HS-5 (cell line): ENCODE measurements at regions not wholly inside any gene's neighbourhood (a gene's known extent, or its start where the extent isn't known, plus 50 kb on each side); places are given as distances from the start of the nearest gene placed in this dataset.

ENCODE experiments used
- DNase-seq: peaks from one replicate; pipeline ENCODE4 v3.0.0-alpha.2; 2012; ENCODE audit warnings: low read depth

DNA sequence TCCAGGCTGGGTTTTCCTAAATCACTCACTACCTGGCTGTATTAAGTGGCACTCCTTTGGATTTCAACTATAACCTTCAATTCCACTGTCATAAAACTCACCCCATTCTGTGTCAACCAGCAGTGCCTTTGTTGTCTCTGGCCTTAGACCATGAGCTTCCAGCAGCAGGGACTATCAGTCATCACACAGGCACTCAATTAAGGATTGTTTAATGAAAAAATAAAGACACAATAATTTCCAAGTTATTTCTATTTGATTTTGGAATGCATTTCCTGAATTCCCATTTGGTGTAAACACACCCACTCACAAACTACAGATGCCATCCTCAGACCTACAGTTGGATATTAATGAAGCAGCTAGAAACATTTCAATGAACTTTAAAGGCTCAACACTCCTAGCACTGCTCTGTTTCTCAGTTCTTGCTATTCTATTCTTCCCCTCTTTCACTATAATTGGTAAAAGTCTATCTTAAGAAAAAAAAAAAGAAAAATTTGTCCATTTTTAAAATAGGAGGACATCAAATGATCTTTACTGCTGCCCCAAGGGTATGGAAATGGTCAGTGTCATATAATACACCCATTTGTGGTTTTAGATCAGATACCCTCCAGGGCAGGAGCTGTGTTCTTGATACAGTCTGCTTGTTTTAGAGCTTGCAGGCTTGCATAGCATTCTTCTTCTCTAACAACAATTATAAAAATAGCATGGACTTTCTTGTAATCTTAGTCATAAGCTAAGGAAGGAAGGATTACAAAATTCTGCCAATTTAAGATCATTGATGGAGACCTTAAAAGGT, 156.4 kb downstream of the PTGER3 start:
- no peak for DNase-seq

DNA sequence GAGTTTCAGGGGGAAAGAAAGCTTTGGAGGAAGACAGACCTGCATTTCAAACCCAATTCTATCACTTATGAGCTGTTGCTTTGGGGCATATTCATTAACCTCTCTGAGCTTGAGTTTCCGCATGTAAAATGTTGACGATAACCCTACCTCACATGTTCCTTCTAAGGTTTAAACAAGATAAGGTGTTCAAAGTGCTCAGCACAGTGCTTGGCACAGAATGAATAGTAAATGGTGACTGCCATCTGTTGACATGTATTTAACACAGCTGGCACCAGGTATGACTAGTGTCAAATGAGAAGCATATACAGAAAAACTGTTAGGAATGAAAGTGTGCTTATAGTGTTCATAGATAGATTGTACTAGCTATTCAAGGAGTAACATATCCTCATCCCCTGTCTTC, 155.5 kb downstream of the PTGER3 start:
- no peak for DNase-seq

DNA sequence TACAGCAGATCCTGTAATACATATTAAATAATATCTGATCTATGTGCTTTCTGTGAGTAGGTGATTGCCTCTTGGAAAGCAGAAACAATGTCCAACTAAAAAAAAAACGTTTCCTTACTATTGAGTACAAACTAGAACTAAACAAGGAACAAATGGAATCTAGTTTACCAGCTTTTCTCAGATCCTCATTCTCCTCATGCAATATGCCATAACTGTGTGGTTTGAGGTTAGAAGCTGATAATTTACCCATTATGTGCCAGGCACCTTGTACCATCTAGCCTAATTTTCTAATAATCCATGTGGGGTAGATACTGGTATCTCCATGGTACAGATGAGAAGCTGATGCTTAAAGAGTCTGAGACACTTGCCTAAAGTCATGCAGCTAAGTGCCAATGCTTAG, 154.7 kb downstream of the PTGER3 start:
- DNase-seq, result no peak

DNA sequence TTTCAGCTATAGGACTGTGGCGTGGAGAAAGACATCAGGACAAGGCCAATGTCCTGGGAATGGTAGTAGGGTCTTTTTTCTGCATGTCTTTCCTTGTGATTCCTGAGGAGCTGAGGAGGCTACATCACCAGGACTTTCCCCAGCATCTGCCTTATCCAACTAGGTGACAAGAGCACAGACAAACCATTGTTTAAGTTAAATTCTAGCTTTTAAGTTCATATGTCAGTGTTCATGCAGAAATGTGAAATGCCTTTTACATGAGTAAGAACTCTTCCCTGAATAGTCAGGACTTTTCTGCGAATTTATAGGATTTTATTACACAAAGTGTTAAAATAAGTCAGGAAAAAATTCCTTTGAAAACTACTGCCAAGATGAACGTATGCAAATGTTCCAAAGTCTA, 154.2 kb downstream of the PTGER3 start:
- peak; percentile 9 for DNase-seq

DNA sequence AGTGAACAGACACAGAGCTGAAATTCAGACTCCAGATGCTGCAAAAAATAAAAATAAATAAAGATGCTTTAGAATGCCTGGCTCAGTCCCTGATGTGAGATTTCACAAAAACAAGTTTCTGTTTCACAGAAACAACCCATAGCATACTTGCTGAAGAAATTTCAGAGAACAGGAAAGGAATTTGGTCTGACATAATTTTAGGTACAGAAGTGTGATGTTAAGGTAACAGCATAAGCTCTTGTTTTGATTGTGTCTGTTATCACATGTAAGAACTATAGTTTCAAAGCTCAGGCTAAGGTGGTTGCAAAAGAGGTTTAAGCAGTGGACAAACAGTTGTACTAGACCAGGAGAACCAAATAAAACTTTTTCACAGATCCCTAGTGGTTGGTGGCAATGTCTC, 152.1 kb downstream of the PTGER3 start:
- DNase-seq, result no peak

DNA sequence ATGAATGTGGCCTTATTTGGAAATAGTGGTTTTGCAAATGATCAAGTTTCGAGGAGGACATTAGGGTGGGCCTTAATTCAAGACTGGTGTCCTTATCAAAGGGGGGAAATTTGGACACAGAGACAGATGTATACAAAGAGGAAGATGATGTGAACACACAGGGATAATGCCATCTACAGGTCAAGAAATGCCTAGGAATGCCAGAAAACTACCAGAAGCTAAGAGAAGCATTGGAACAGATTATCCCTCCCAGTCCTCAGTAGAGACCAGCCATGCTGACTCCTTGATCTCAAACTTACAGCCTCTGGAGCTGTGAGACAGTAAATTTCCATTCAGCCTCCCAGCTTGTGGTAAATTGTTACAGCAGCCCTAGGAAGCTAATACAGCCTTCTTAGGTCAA, 151.4 kb downstream of the PTGER3 start:
- no peak for DNase-seq

DNA sequence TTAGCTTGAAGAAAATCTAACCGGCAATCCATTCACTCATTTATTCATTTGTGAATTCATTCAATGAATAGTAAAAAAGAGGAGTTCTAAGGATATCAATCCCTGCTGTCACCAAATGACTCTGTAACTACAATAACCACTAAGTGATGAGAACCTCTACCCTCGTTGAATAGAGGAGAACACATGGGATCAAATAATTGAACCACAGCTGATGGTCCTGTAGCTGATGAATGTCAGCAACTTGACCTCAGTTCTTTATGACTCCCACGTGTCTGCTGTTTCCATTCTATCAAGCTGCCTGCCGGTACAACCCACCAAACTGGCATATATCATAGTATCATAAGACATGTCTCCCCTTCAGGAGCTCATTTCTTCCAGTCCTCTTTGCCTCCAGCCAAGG, 150.3 kb downstream of the PTGER3 start:
- no peak for DNase-seq

DNA sequence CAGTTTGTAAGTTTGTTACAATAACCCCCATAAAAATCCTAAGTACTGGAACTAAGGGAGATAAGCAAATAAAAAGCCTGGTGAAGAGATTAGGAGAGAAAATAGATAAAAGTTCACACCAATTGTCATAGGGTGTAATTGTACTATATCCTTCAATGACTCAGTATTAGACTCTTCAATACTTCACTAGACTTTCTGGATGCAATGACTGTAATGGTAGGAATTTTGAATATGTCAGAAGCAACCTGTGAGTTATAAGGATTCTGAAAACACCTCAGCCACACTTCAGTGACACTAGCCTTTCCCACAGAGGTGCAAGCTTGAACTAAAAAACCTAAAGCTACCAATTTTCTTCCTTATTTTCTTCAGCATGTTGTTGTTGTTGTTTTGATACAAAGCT, 147.9 kb downstream of the PTGER3 start:
- DNase-seq, result no peak

DNA sequence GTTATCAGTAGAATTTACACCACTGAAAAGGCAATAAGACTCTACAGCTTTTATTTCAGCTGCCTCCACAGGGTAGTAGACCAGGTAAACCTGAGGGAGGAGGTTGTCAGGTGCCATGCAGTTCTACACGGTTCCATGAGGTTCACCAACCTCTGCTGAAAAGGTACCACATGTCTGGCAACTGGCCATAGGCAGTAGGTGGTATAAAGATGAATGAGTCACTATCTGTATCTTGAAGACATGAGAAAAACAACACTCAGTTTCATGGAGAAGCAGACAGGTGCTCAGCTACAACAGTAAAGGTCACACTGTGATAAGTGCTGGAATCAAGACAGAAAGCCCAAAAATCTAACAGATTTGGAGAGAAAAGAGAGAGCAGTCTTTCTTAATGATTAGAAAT, 145.4 kb downstream of the PTGER3 start:
- no peak for DNase-seq

DNA sequence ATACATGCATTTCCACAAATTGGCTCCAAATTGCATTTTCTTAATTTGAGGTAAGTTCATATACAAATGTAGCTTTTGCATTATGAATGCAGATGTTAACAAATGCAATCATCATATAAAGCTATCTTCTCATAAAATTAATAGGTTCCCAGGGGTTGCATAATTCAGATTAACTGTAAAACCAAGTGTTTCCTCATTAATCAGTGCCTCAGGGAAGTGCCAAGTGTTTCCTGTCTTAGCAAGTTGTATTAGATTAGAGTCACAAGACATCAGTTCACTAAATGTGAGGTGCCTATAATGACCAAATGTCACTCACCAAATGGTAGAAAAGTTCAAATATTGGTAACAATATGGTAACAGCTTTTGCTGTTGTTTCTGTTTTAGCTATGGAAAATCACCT, 140.8 kb downstream of the PTGER3 start:
- DNase-seq, result no peak

DNA sequence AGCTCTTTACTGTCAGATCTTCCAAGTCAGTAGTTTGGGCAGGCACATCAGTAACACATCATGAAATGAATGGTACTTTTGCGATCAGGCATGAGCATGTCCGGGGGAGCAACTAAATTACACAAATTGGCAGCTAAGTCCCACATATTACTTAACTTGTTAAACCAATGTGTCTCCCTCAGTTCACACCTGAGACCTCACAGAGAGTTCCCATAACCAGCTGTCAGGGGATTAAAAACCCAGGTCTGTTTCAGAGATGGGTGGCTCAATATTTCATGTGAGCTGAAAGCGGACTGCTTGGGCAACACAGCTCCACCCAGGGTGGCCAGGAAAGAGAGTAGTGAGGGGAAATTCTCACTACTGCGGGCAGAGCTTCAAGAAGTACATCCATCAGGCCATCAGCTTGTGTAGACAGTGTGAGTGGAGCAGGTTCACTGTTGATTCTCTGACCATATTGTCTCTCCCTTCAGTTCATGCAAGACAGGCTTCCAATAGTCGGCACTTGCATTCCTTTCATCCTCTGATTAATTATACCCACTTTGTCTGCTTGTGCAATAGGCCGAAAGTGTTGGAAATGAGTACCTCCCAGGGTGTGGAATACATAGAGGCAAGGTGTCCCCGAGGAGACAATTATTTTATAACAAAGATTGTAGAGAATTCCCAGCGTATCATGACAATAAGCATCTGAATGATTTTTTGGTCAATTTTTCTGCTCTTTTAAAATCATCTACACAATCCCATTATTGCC, 139.9 kb downstream of the PTGER3 start:
- DNase-seq, result no peak

DNA sequence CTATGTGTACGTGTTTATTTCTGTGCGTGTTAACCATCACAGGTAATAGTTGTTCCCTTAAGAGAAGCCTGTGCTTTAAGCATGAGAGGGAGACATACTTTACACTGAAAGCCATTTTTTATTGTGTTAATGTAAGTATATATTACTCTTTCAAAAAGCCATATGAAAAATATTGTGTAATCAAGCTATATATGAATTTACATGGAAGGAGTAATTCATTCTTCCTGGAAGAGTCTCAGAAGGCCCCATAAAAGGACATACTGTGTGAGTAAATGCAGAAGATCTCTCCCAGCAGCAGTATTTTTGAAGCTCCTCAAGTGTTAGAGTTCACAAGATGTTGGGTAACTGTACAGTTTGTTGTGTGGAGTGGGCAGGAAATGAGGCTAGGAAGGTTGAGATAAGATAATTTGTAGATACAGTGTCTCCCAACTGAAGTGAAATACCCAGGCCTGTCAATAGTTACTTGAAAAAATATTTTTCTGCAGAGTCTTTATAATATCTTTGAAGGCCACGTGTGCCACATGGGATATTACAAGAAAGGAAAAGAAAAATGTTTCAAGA, 138.3 kb downstream of the PTGER3 start:
- DNase-seq, result no peak

DNA sequence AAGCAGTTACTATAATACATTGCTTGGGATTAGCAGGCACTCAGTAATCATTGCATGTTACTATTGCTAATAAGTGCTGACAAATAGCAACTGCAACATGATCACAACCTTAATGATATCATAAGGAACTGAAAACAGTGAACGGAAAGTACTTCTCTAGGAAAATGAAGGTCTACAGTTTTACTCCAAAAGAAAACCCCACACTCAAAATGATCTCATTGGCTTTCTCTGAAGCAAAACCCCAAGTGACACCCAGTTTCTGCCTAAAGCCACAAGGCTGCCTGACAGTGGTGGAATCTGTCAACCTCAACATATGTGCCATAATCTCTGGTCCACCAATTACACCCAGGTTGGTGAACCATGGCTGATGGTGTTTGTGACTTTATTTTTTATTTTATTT, 137.6 kb downstream of the PTGER3 start:
- DNase-seq, result no peak

DNA sequence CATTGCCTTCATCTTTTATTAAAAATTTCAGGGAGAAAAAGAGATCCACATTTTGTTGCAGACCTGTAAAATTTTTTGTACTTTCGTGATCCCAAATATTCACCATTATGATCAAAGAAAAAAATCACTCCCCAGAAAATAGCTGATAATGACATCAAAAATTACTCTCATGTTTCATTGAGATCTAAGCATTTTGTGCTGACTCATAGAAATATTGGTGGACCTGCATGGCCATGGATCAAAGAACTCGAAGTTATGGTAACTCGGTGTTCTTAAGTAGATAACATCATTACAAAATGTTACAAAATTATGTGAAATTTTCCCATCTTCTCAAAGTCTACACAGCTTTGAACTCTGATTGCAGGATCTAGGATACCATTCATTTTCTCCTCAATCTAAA, 135.8 kb downstream of the PTGER3 start:
- no peak for DNase-seq

DNA sequence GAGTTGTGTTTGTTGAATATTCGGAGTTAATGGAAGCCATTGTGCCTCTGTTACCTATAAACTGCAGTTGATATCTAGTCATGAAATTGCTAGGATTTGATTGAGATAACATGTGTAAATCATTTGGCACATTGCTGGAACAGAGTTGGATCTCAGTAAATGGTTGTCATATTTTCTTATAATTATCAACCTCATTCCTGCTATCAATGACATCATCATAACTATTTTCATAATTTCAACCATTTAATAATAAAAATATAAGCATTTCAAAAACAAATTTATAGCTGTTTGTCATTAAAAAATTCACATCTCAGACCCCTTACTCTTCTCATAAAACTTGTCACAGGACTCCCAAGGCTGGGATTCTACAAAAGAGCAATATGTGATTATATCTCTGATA, 133.4 kb downstream of the PTGER3 start:
- no peak for DNase-seq

DNA sequence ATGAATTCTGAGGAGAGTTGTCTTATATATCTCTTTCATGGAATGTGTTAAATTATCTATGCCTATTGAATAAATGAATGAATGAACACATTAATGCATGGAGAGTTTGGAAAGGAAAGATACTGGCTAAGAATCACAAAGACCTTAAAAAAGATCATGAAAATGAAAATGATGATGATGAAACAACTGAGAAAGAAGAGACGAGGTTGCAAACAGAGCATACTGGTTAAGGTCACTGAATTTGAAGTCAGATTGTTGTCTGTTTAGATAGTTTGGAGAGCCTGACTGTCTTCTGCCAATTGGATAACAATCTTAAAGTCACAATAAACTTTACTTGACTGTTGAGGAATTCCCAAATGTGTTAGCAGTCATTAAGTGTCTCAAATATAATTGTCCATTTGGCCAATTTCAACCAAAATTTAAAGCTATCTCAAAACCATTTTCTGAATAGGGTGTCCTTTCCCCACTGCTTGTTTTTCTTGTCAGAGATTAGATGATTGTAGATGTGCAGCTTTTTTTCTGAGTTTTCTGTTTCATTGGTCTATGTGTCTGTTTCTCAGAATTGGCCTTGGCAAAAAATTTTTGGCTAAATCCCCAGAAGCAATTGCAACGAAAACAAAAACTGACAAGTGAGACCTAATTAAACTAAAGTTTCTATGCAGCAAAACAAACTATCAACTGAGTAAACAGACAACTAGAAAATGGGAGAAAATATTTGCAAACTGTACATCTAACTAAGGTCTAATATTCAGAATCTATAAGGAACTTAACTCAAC, 132.2 kb downstream of the PTGER3 start:
- DNase-seq, result no peak

DNA sequence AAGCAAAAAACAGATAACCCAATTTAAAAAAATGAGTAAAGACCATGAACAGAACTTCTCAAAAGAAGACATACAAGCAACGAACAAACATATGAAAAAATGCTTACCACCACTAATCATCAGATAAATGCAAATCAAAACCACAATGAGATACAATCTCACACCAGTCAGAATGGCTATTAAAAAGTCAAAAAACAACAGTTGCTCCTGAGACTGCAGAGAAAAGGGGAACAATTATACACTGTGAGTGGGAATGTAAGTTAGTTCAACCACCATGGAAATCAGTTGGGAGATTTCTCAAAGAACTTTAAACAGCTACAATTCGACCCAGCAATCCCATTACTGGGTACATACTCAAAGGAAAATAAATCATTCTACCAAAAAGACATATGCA, 131.6 kb downstream of the PTGER3 start:
- DNase-seq, result no peak

DNA sequence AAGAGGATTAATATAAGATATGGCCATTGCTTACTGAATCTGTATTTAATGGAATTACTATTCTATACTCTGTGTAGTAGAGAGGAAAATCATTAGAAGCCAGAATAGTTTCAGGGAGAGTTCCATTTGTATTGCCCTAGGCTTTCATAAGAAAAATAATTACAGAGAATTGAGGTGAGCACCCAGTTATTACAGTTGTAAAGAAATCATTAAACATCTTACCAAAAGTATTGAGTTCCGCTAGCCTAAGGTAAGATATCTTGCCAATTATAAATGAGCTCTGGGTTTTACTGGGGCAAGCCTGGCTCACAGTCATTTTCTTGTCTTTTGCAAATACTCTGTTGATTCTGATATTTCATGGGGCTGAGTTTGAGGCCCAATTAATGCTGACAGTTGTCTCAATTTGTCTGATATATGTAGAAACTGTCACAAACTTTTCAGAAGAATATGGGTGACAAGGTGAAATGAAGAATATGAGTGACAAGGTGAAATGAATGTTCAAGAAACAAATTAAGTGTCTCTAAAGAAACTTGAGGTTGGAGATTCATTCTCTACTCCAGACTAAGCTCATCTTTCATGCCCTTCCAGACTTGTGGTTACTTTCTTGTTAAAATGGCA, 127.8 kb downstream of the PTGER3 start:
- no peak for DNase-seq
